Activated CD8-positive, alpha-beta memory T cell treated with anti-CD3 and anti-CD28 coated beads for 36 hours (primary cell): ENCODE measurements at regions not wholly inside any gene's neighbourhood (a gene's known extent, or its start where the extent isn't known, plus 50 kb on each side); places are given as distances from the start of the nearest gene placed in this dataset.
"Not testable (repeated sequence)": the region's sequence is repeated elsewhere in the genome, so short reads cannot be mapped to it uniquely, and the experiment has no call there.

Experiments
- CTCF ChIA-PET: fragments of 350-600 bp; sonication (Branson Sonifier 250); formaldehyde crosslinking; loops from one replicate; lab custom pipeline; 2021; ENCODE audit warnings: antibody characterized with exemption; lab: Charles Lee
- POLR2A ChIA-PET: fragments of 350-600 bp; sonication (Branson Sonifier 250); formaldehyde crosslinking; loops from one replicate; lab custom pipeline; 2021; ENCODE audit warnings: antibody characterized with exemption; lab: Charles Lee

DNA sequence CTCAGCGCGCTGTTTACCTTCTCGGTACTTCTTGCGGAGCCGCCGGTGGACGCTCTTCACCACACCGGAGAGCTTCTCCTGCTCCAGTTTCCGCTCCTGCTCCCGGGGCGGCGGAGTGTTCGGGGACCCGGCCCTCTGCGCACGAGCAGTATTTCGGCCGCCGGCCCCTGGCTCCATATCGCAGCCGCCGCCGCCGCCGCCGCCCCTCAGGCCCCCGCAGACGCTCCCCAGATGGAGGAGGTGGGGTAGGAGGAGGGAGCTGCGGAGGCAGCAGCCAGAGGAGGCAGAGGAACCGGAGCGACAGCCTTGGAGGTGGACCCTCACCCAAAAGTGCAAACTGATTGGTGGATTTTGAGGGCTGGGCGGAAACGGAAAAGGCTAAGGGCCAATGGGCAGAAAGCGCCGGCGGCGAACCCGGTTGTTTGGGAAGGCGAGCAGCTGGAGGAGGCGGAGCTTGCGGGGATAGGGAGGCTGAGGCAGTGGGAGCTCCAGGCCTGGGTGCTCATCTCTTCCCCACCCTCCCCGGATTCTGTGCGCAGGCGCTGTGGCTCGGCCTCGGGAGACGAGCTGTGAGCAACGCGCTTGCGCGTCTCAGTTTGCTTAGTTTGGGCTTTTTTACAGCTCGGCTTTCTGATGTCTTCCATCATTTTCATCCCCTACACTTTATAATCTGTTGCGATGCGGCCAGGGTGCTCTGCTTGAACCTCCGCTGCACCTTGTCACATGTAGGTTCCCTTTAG lies 146.9 kb downstream of the GPR85 start:
- ChIA-PET CTCF (no interaction called here), POLR2A (interaction anchor here (0.7 to 0.9 kb wide), 2 partner anchors 490 to 531 kb away, joined by 3 to 4 read pairs; partner anchors contain the start of gene IFRD1)

DNA sequence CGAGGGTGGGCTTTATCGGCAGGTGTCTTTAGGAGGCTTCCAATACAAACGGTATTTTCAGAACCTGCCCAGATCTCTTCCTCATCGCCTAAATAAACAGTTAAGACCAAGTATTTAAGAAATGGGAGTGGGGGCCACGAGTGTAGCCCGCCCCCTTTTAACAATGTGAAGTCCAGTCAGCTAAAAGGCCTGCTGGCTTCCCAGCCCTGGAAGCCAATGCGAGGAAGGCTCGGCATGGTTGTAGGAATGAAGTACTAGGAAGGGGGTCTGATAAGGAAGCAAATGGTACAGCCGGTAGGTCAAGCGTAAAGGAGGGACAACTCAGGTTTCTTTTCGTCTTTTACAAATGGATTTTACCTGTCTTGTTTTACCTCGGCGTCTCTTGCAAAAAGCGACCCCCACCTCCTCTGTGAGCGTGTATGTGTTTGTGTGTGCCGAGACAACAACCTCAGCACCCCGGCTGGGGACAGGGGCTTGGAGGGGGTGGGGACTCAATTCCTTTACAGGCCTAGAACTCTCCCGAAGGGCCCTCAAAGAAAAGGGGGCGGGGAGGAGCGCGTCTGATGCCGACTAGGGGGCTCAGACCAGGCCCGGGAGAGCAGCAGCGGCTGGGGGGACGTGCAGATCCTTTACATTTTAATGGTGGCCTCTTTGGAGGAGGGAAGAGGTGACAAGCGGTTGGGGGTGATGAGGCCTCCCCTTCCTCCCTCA lies 147.6 kb downstream of the GPR85 start:
- CTCF ChIA-PET = no interaction called here
- POLR2A ChIA-PET = interaction anchor here (0.7 kb wide), 1 partner anchor 530 kb away, joined by 3 read pairs; no protein-coding TSS in a partner anchor

DNA sequence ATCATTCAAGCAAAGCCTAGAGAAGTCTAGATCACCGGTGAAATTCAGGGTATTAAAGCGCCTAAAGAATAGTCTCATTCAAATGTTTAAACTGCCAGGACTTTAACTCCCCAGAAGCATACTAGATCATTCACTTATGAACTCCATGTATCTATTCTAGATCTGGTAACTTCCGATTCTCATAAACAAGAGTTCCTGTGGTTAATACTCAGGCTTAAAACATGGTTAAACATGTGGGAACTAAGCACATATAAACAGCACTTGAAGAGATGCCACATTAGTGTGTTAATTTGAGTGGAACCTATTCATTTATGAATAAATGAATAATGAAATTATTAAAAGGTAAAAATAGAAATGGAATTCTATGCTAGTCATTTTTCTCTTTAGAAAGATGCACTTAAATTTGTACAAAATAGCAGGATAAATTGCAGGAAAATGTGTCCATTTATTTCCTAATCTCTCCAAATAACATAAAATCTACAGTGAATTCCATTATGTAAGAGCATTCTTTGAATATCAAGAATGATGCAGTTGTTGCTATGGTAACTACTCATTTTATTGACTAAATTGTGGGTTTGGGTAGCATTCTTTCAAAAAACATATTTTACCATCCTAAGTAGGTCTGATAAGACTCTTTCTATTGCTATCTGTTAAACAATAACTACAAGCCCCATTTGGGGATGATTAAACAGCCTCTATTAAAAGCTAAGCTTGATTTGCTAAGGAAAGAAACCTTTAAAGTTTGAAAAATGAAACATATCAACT lies 147.6 kb upstream of the TMEM168 start:
- ChIA-PET POLR2A (no interaction called here), CTCF (no interaction called here)

DNA sequence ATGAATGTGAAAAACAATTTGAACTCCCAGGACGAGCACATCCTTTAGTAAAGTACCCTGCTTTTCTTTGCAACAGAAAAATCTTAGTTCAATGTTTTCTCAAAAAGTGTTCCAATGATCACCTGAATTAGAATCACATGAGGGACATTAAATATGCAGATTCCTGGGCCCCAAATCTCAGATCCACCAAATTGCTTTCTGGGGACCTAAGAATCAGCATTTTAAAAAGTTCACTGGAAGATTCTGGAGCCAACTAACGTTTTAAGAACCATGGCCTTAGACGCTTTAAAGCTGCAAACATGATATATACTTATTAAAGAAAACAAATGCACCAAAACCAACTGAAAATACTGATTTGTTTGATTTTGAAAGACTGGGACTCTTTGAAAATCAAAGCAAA lies 143.4 kb upstream of the TMEM168 start:
- ChIA-PET CTCF (no interaction called here), POLR2A (no interaction called here)

DNA sequence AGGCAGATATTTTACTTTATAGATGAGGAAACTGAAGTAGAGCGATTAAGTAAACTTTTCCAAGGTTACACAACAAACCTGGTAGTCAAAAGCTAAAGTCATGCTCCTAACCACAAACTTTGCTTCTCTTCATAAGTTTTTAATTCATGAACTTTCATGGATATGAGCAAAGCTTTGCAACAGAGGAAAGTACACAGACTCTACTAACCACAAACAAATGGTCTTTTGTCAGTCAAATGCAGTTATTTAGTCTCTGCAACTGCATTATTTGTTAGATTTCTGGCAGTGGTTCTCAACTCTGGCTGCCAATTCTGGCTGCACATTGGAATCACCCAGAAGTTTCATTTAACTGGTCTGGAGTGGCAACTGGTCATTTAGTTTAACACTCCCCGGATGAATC lies 140.6 kb upstream of the TMEM168 start:
- CTCF ChIA-PET = no interaction called here
- POLR2A ChIA-PET = no interaction called here

DNA sequence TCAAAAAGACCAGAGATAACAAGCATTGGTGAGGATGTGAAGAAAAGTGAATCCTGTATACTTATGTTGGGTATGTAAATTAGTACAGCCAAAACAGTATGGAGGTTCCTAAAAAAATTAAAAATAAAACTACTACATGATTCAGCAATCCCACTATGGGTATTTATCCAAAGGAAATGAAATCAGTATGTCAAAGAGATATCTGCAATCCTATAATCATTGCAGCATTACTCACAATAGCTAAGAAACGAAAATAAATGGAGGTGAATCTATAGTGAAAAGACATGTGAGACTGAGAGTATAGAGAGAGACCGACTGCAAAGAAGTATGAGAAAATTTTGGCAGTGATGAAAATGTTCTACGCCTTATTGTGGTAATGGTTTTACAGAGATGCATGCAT lies 139.2 kb upstream of the TMEM168 start:
- ChIA-PET CTCF (no interaction called here), POLR2A (no interaction called here)

DNA sequence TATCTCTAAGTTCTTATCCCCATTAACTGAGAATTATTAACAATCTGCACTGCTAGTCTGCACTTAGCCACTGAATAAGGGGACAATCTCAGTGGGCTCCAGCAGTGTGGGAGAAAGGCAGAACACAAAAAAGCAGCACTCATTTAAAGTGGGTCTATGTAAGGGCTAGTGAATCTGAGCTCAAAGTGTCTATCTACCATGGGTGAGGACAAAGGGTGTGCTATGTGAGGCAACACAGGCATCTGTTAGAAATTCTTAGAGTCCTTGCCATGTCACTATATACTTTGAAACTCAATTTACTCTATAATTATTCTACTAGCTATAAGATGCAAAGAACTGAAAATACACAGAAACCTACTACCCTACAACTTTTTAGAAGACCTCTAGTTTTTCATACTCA lies 135.8 kb upstream of the TMEM168 start:
- ChIA-PET CTCF (no interaction called here), POLR2A (no interaction called here)

DNA sequence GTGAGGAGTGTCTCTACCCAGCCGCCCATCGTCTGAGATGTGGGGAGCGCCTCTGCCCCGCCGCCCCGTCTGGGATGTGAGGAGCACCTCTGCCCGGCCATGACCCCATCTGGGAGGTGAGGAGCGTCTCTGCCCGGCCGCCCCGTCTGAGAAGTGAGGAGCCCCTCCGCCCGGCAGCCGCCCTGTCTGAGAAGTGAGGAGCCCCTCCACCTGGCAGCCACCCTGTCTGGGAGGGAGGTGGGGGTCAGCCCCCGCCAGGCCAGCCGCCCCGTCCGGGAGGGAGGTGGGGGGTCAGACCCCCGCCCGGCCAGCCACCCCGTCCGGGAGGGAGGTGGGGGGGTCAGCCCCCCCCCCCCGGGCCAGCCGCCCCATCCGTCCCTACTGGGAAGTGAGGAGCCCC lies 132.4 kb upstream of the TMEM168 start:
- CTCF ChIA-PET, POLR2A ChIA-PET: not testable (repeated sequence)

DNA sequence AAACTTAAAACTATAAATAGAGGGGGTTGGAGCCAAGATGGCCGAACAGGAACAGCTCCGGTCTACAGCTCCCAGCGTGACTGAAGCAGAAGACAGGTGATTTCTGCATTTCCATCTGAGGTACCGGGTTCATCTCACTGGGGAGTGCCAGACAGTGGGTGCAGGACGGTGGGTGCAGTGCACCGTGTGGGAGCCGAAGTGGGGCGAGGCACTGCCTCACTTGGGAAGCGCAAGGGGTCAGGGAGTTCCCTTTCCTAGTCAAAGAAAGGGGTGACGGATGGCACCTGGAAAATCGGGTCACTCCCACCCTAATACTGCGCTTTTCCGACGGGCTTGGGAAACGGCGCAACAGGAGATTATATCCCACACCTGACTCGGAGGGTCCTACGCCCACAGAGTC lies 126.2 kb upstream of the TMEM168 start:
- POLR2A ChIA-PET, CTCF ChIA-PET: not testable (repeated sequence)

DNA sequence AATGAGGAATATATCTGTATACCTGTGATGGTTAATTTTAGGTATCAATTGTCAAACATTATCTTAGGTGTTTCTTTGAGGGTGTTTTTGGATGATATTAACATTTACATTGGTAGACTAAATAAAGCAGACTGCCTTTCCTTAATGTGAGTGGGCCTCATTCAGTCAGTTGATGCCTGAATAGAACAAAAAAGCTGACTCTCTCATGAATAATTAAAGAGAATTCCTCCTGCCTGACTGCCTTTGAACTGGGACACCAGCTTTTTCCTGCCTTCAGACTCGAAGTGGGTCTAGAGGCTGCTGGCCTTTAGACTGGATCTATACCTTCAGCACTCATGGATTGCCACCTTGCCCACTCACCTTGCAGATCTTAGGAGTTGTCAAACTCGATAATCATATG lies 117.9 kb upstream of the TMEM168 start:
- ChIA-PET CTCF (no interaction called here), POLR2A (no interaction called here)

DNA sequence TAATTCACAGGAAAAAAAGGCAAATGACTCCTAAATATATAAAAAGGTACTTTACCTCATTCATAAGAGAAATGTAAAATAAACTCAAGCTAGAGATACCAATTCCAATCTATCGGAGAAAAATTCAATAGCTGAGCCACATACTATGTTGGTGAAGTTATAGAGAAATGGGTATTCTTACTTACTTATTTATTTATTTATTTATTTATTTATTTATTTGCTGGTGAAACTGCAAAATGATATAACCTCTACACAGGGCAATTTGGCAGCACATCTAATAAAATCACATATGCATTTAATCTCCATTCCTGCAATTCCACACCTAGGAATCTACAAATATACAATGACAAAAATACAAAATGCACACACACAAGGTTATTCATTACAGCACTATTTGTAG lies 117.5 kb upstream of the TMEM168 start:
- POLR2A ChIA-PET = no interaction called here
- CTCF ChIA-PET = no interaction called here

DNA sequence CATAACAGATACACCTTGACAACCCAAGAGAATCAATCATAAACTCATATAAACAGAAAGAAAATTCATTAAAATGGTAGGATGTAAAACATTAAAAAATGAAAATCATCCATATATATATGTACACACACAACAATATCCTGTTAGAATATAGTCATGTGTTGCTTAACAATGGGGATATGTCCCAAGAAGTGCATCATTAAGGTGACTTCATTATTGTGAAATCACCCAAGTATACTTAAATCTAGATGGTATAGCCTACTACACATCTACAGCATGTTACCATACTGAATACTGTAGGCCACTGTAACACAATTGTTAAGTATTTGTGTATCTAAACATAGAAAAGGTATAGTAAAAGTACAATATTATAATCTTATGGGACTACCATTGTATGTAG lies 115.8 kb upstream of the TMEM168 start:
- POLR2A ChIA-PET = no interaction called here
- CTCF ChIA-PET = no interaction called here

DNA sequence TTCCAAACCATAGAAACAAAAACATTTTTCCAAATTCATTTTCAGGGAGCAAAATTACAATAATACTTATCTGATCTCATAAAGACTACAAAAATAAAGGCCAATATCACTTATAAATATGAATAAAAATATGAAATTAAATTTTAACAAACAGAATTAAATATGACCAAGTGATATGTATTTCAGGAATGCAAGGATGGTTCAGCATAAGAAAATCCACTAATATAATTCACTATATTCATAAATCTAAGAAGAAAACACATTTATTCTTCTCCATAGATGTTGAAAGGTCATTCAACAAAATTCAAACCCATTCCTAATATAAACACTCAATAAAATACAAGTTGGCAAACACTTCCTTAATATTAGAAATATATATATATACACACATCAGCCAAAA lies 115.2 kb upstream of the TMEM168 start:
- POLR2A ChIA-PET = no interaction called here
- CTCF ChIA-PET = no interaction called here

DNA sequence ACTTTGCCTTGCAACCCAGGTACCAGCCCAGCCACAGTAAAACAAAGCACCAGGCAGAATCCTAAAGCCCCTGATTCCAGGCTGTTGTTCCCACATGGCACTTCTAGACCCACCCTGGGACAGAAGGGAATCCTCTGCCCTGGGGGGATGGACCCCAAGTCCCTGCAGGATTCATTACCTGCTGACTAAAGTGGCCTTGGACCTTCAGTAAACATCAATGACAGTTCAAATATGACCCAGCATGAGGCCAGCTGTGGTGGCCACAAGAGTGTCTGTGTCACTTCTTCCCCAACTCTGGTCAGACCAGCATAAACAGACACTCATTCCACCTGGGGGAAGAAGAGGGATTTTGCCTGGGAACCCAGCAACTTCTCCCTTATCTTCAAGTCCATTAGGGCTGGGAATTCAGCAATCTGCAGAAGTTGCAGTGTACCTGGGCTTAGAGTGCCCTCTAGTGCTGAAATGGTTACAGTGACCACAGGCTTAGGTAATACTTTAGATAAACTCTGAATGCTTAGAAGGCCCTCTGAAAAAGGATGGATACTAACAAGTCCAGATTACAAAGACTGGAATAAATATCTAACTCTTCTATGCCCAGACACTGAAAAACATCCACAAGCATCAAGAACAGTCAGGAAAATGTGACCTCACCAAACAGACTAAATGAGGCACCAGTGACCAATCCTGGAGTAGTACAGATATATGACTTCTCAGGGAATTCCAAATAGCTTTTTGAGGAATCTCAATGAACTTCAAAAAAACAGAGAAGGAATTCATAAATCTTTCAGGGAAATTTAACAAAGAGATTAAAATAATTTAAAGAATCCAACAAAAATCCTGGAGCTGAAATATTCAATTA lies 108.5 kb upstream of the TMEM168 start:
- ChIA-PET POLR2A (no interaction called here), CTCF (no interaction called here)

DNA sequence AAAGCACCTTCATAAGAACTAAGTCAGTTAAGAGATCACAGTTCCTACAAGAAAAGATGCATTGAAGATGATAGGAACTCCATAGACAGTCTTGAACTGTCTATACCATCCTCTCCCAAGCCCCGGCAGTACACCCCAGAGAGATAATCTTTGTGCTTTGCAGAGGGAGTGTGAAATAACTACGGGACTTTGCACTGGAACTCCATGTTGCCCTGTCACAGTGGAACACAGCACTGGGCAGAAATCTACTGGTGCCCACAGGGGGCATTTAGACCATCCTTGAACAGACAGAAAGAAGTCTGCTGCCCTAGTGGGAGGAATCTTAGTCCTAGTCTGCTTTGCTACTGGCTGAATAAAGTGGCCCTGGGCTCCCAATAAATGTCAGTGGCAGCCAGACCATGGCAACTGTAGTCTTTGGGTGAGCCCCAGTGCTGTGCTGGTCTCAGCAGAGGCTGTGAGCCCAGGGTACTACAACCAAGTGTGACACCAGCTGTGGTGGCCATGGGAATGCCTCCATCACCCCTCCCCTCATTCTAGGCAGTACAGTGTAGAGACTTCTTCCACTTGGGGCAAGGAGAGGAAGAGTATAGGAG lies 107.7 kb upstream of the TMEM168 start:
- ChIA-PET CTCF (no interaction called here), POLR2A (no interaction called here)

DNA sequence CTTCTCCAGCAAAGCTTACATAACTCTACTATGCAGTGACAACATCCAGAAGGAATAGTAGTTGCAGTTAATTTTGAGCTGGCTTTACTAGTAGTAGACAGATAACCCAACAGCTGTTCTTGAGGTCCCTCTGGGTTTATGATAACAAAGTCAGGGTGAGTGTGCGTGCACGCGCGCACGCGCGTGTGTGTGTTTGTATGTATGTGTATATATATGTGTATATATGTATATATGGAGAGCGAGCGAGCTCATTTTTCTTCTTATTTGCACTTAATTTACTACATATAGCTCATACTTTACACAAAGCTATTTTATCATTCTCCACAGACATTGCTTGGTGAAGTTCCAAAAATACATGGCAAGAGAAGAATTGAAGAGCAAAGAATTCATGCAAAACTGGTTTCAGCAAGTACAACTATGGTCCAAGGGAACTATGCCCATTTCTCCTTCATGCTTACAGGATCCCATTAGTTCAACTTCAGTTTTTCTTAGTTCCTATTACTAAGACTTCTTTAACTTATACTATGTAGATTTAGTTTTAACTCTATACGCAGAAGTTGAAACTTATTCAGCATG lies 105.9 kb upstream of the TMEM168 start:
- POLR2A ChIA-PET = no interaction called here
- CTCF ChIA-PET = interaction anchor here (0.6 to 0.7 kb wide), 2 partner anchors 16 to 417 kb away, joined by 3 to 4 read pairs; no protein-coding TSS in a partner anchor

DNA sequence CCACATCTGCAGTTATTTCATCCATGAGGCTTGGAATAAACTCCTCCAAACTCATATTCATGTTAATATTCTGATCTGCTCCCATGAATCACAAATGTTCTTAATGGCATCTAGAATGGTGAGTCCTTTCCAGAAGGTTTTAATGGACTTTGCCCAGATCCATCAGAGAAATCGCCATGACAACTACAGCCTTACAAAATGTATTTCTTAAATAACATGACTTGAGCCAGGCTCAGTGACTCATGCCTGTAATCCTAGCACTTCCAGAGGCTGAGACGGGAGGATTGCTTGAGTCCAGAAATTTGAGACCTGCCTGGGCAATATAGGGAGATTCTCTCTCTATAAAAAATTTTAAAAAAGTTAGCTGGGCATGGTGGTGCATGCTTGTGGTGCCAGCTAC lies 102.1 kb upstream of the TMEM168 start:
- ChIA-PET CTCF (no interaction called here), POLR2A (no interaction called here)

DNA sequence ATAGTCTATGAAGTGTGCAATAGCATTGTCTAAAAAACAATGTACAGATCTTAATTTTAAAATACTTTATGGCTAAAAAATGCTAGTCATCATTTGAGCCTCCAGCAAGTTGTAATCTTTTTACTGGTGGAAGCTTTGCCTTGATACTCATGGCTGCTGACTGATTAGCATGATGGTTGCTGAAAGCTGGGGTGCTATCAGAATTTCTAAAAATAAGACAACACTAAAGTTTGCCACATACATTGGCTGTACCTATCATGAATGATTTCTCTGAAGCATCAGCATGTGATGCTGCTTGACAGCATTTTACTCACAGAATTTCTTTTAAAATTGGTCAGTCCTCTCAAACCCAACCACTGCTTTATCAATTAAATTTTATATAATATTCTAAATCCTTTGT lies 101.5 kb upstream of the TMEM168 start:
- ChIA-PET CTCF (no interaction called here), POLR2A (no interaction called here)
